Lung (tissue), 11 donors: ENCODE measurements at regions not wholly inside any gene's neighbourhood (a gene's known extent, or its start where the extent isn't known, plus 50 kb on each side); places are given as distances from the start of the nearest gene placed in this dataset.

Experiments
- ATAC-seq: fragments of 200-7000 bp; cut with Tn5 transposase; one replicate; pipeline ENCODE4 v1.9.1; 2020; ENCODE audit warnings: moderate number of reproducible peaks; ENCODE audit not compliant: insufficient read depth, low FRiP score
- DNase-seq, 3 donors: peaks; one replicate each; pipeline ENCODE4 v3.0.0-alpha.2; 2013 to 2017
- H3K27ac ChIP-seq, 2 donors: one replicate each; pipeline ENCODE4 v1.5.1; 2013; ENCODE audit warnings: mild to moderate bottlenecking in 2 of 2, moderate library complexity in 2 of 2, control low read depth in 1 of 2, inconsistent platforms in 1 of 2, low read depth in 1 of 2, low read length in 1 of 2
- H3K27me3 ChIP-seq, 3 donors: one replicate each; pipeline ENCODE4 v1.5.1; 2013; ENCODE audit warnings: low read length in 2 of 3; ENCODE audit not compliant: control insufficient read depth in 3 of 3, insufficient read depth in 3 of 3
- H3K36me3 ChIP-seq, 4 donors: one replicate each; pipeline ENCODE4 v1.5.1; 2013; ENCODE audit warnings: low read length in 4 of 4, mild to moderate bottlenecking in 1 of 4, moderate library complexity in 1 of 4; ENCODE audit not compliant: control insufficient read depth in 4 of 4, insufficient read depth in 4 of 4
- H3K4me1 ChIP-seq, 5 donors: one replicate each; pipeline ENCODE4 v1.5.1; 2013; ENCODE audit warnings: low read length in 5 of 5, mild to moderate bottlenecking in 2 of 5, moderate library complexity in 1 of 5; ENCODE audit not compliant: control insufficient read depth in 5 of 5, insufficient read depth in 5 of 5
- H3K4me3 ChIP-seq: one replicate; pipeline ENCODE4 v1.5.1; 2013; ENCODE audit warnings: mild to moderate bottlenecking, control low read depth, moderate library complexity
- H3K9ac ChIP-seq, 2 donors: one replicate each; pipeline ENCODE4 v1.5.1; 2013; ENCODE audit warnings: low read length in 2 of 2, control low read depth in 1 of 2; ENCODE audit not compliant: insufficient read depth in 1 of 2
- H3K9me3 ChIP-seq, 4 donors: one replicate each; pipeline ENCODE4 v1.5.1; 2013; ENCODE audit warnings: low read length in 3 of 4, mild to moderate bottlenecking in 1 of 4, moderate library complexity in 1 of 4; ENCODE audit not compliant: control insufficient read depth in 4 of 4, insufficient read depth in 3 of 4
- CTCF ChIP-seq: IDR thresholded peaks from 2 replicates; pipeline ENCODE4 v1.5.1; 2012; ENCODE audit warnings: mild to moderate bottlenecking; ENCODE audit errors: control extremely low read depth, extremely low read depth
- WGBS, 2 donors: extraction: QIAGEN DNeasy Blood & Tissue Kit; methylation state at CpG; one replicate each; pipeline ENCODE4 v1.1.7; 2013; 5-methylcytosine and 5-hydroxymethylcytosine counted together
- donor health status: control.
- donor health status: control.
- donor health status: Bipolar disorder and iron deficiency.
- donor health status: healthy.
- donor health status: DM: yes; HTN: yes; CAD: no.

GRCh38 chr5:2675548-2675947 is 75.9 kb downstream of the IRX2 start:
- Histone ChIP-seq H3K9ac (no peak overlapping the region), H3K27me3 (peaks cover 0 to 3% (median 3%) of the 10 kb centered on the region in 3 donors), H3K4me1 (peaks cover 0 to 4% (median 0%) of the 10 kb centered on the region in 5 donors), H3K36me3 (no peaks in the 10 kb centered on the region), H3K4me3 (no peak overlapping the region), H3K9me3 (peaks cover 0 to 3% (median 0%) of the 10 kb centered on the region in 4 donors), H3K27ac (no peak overlapping the region)
- WGBS, 2 donors: 76 to 84% methylated on average over 7 of the region's 7 CpGs
- no peak for DNase-seq
- no peak for ATAC-seq
- no peak for TF ChIP-seq CTCF

GRCh38 chr5:2674456-2674855 is 77.0 kb downstream of the IRX2 start:
- Histone ChIP-seq H3K36me3 (no peaks in the 10 kb centered on the region), H3K4me1 (peaks cover 0 to 4% (median 0%) of the 10 kb centered on the region in 5 donors), H3K27me3 (peaks cover 0 to 3% (median 3%) of the 10 kb centered on the region in 3 donors), H3K27ac (no peak overlapping the region), H3K9me3 (peaks cover 0 to 4% (median 0%) of the 10 kb centered on the region in 4 donors), H3K9ac (no peak overlapping the region), H3K4me3 (no peak overlapping the region)
- TF ChIP-seq CTCF: no peak
- DNase-seq: no peak
- 81 to 85% methylated on average over 3 of the region's 3 CpGs for WGBS, 2 donors
- ATAC-seq: no peak

- Histone ChIP-seq H3K27me3 (peaks cover 0 to 5% (median 2%) of the 10 kb centered on the region in 3 donors), H3K9me3 (peaks cover 0 to 8% (median 1%) of the 10 kb centered on the region in 4 donors), H3K4me3 (no peak overlapping the region), H3K9ac (no peak overlapping the region), H3K27ac (no peak overlapping the region), H3K36me3 (no peaks in the 10 kb centered on the region), H3K4me1 (peaks cover 0 to 4% (median 0%) of the 10 kb centered on the region in 5 donors)
- no peak for TF ChIP-seq CTCF
- ATAC-seq (no peak), DNase-seq (no peak)
- 76 to 79% methylated on average over 14 of the region's 14 CpGs for WGBS, 2 donors
These were observed 80.5 kb downstream of the IRX2 start for GRCh38 chr5:2670940-2671339.

GRCh38 chr5:2669913-2670312 is 81.6 kb downstream of the IRX2 start:
- Histone ChIP-seq H3K4me3 (no peak overlapping the region), H3K27me3 (peaks cover 0 to 5% (median 2%) of the 10 kb centered on the region in 3 donors), H3K4me1 (peaks cover 0 to 4% (median 0%) of the 10 kb centered on the region in 5 donors), H3K27ac (no peak overlapping the region), H3K36me3 (no peaks in the 10 kb centered on the region), H3K9me3 (peaks cover 0 to 8% (median 1%) of the 10 kb centered on the region in 4 donors), H3K9ac (no peak overlapping the region)
- WGBS, 2 donors: 78 to 84% methylated on average over 15 to 16 of the region's 16 CpGs
- no peak for TF ChIP-seq CTCF
- no peak for DNase-seq
- no peak for ATAC-seq
